Activated T-helper 1 cell treated with anti-CD3 and anti-CD28 coated beads, Interleukin-12 subunit alpha, Interleukin-12 subunit beta, Interleukin-2, Interleukin-4 antibody, amounts not matched to agents 30 ng/mL and 10 ng/mL and 1 ng/mL, durations not matched to agents 14 hours and 24 hours and 36 hours (primary cell): ENCODE measurements at regions not wholly inside any gene's neighbourhood (a gene's known extent, or its start where the extent isn't known, plus 50 kb on each side); places are given as distances from the start of the nearest gene placed in this dataset.
A peak's percentile ranks its signal among the peaks of the same experiment; 100 is the strongest.

Source experiments
- DNase-seq: peaks from one replicate; pipeline ENCODE4 v3.0.0; 2021; ENCODE audit warnings: low spot score
- H3K27ac Mint-ChIP-seq: one replicate; pipeline ENCODE4 v1.8.0; 2021; ENCODE audit warnings: mild to moderate bottlenecking, mixed read lengths
- H3K27me3 Mint-ChIP-seq: one replicate; pipeline ENCODE4 v1.8.0; 2022; ENCODE audit warnings: mild to moderate bottlenecking, moderate library complexity, mixed read lengths; ENCODE audit not compliant: insufficient read depth
- H3K36me3 Mint-ChIP-seq: one replicate; pipeline ENCODE4 v1.8.0; 2021; ENCODE audit warnings: low read depth, mixed read lengths
- H3K4me1 Mint-ChIP-seq: one replicate; pipeline ENCODE4 v1.8.0; 2021; ENCODE audit warnings: low read depth, mixed read lengths
- H3K4me3 Mint-ChIP-seq: one replicate; pipeline ENCODE4 v1.8.0; 2021; ENCODE audit warnings: mild to moderate bottlenecking, moderate library complexity, mixed read lengths
- H3K9me3 Mint-ChIP-seq: one replicate; pipeline ENCODE4 v1.8.0; 2021; ENCODE audit warnings: mixed read lengths
- intact Hi-C: fragments of 100-400 bp; cut with micrococcal nuclease; formaldehyde crosslinking; loops from one replicate; pipeline ENCODE4 v1.15.1; 2024

GRCh38 chr4:180059216-180059881 lies 2183.9 kb upstream of the TENM3 start:
- intact Hi-C loops = no loop called here
- DNase-seq = no peak
- peak overlapping the region; percentile 59 for H3K4me3 Mint-ChIP-seq

GRCh38 chr4:180060159-180060889 lies 2182.9 kb upstream of the TENM3 start:
- H3K36me3 Mint-ChIP-seq = peaks cover 2% of the 10 kb centered on the region
- intact Hi-C loops = no loop called here
- no peaks in the 10 kb centered on the region for H3K4me1 Mint-ChIP-seq
- H3K4me3 Mint-ChIP-seq = no peak overlapping the region
- peaks cover 43% of the 10 kb centered on the region for H3K27me3 Mint-ChIP-seq
- no peak overlapping the region for H3K27ac Mint-ChIP-seq
- no peaks in the 10 kb centered on the region for H3K9me3 Mint-ChIP-seq
- no peak for DNase-seq

More at GRCh38 chr4:180059216-180059881, 2183.9 kb upstream of the TENM3 start:
- no peaks in the 10 kb centered on the region for H3K9me3 Mint-ChIP-seq
- peaks cover 49% of the 10 kb centered on the region for H3K27me3 Mint-ChIP-seq
- H3K27ac Mint-ChIP-seq = peak overlapping the region; percentile 23
- peaks cover 2% of the 10 kb centered on the region for H3K36me3 Mint-ChIP-seq
- H3K4me1 Mint-ChIP-seq = no peaks in the 10 kb centered on the region

DNA sequence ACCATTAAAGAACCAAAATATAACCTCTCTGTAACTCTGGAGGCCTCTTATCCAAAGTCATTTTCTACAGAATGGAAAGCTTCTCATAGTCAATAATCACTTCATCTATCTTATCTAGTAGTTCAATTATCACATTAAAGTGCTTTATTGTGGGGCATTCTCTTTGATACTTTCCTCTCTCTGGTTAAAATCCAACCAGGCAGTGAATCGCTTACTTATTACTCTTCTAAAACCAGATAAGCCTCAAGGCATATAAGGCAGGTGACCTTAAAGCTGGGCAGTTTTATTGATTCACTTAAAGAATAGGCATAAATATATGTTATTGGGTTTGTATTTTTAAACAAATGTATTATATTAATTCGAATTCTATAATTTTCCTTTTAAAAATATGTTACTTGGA lies 2162.1 kb upstream of the TENM3 start:
- intact Hi-C loops = no loop called here
- Mint-ChIP-seq H3K27ac (no peak overlapping the region), H3K36me3 (no peaks in the 10 kb centered on the region), H3K27me3 (no peaks in the 10 kb centered on the region), H3K9me3 (no peaks in the 10 kb centered on the region), H3K4me1 (no peaks in the 10 kb centered on the region), H3K4me3 (no peak overlapping the region)
- DNase-seq = no peak

DNA sequence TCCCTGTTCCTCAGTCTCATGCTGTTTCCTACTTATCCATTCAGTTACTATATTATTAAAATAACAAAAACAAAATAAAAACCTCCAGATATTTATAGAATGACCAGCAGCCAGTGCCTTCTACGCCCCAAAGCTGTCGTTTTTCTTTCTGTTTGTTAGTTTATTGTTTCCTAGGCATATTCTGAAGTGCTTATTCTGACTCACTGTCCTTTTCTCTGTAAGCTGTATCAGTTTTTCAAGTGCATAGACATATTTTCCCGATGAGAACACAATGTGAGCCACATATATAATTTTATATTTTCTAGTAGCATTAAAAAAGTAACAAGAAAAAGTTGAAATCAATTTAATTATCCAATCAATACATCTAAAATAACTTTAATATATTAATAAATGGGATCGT lies 2158.6 kb upstream of the TENM3 start:
- Mint-ChIP-seq H3K4me3 (no peak overlapping the region), H3K36me3 (no peaks in the 10 kb centered on the region), H3K9me3 (no peaks in the 10 kb centered on the region), H3K27me3 (no peaks in the 10 kb centered on the region), H3K4me1 (no peaks in the 10 kb centered on the region), H3K27ac (no peak overlapping the region)
- no peak for DNase-seq
- intact Hi-C loops = no loop called here

- intact Hi-C loops = no loop called here
- Mint-ChIP-seq H3K27me3 (no peaks in the 10 kb centered on the region), H3K4me1 (no peaks in the 10 kb centered on the region), H3K27ac (no peak overlapping the region), H3K9me3 (no peaks in the 10 kb centered on the region), H3K4me3 (no peak overlapping the region), H3K36me3 (no peaks in the 10 kb centered on the region)
- no peak for DNase-seq
Measured at GRCh38 chr4:180086480-180087190, 2156.6 kb upstream of the TENM3 start.

DNA sequence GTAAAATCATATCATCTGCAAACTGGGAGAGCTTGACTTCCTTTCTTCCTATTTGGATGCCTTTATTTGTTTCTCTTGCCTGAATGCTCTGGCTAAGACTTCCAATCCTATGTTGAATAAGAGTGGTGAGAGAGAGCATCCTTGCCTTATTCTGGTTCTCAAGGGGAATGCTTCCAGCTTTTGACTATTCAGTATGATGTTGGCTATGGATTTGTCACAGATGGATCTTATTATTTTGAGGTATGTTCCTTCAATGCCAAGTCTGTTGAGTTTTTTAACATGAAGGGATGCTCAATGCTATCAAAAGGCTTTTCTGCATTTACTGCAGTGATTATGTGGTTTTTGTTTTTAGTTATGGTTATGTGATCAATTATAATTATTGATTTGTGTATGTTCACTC lies 2144.6 kb upstream of the TENM3 start:
- DNase-seq = no peak
- Mint-ChIP-seq H3K4me3 (no peak overlapping the region), H3K27me3 (no peaks in the 10 kb centered on the region), H3K9me3 (no peaks in the 10 kb centered on the region), H3K4me1 (no peaks in the 10 kb centered on the region), H3K36me3 (no peaks in the 10 kb centered on the region), H3K27ac (no peak overlapping the region)
- intact Hi-C loops = no loop called here

DNA sequence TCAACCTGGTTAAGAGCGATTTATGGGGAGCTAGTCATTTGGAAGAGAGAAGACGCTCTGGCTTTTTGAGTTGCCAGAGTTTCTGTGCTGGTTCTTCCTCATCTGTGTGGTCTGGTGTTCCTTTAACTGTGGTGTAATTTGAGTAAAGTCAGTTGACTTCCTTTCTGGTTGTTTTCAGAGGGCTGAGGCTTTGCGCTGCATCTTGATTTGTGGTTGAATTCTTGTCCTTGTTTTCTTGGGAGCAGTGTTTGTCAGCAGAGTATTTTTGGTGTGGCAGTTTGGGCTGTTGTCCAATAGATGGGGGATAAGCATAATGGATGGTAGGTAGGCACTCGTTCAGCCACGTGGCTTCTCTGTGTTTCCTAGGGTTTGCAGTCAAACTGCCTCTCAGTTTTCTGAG lies 2143.2 kb upstream of the TENM3 start:
- H3K27ac Mint-ChIP-seq = no peak overlapping the region
- no peaks in the 10 kb centered on the region for H3K27me3 Mint-ChIP-seq
- no peaks in the 10 kb centered on the region for H3K4me1 Mint-ChIP-seq
- no peak for DNase-seq
- H3K9me3 Mint-ChIP-seq = no peaks in the 10 kb centered on the region
- no peaks in the 10 kb centered on the region for H3K36me3 Mint-ChIP-seq
- H3K4me3 Mint-ChIP-seq = no peak overlapping the region
- intact Hi-C loops = no loop called here

DNA sequence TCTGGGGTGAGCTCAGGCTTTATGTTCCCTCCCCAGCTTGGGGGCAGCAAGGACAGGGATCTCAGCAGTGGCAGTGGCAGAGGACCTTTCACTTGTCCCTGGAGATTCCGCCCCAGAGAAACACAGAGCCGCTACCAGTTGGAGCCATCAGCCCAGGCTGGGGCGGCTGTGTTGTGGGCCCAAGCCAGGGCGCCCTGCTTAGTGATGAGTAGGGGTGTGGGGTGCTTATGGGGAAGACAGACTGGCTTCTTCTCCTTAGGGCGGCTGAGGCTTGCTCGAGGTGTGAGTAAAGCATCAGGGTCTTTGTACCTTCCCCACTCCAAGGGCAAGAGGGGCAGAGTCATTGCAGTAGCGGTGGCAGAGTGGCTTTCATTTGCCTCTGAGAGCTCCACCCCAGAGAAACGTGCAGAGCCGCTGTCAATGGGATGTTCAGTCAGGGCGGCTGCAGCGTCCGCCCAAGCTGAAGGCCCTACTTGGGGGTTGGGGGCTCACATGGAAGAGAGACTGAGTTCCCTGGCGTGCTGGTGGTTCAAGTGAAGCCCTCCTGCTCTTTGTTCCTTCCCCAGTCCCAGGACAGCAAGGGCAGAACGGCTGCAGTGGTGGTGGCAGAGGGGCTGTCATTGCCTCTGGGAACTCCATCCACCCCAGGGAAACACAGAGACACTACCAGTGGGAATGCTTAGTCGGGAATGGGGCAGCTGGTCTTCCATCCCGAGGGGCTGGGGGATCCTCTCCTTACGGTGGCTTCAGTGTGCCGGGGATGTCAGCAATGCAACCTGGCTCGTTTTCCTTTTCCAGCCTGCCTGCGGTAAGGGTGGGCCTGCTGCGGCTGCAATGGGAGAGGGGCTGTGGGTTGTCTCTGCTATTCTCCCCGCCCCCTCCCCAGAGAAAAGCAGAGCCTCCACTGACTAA lies 2142.5 kb upstream of the TENM3 start:
- Mint-ChIP-seq H3K9me3 (no peaks in the 10 kb centered on the region), H3K27ac (no peak overlapping the region), H3K36me3 (no peaks in the 10 kb centered on the region), H3K4me1 (no peaks in the 10 kb centered on the region), H3K27me3 (no peaks in the 10 kb centered on the region), H3K4me3 (no peak overlapping the region)
- no peak for DNase-seq
- intact Hi-C loops = no loop called here

GRCh38 chr4:180101348-180102083 lies 2141.7 kb upstream of the TENM3 start:
- Mint-ChIP-seq H3K9me3 (no peaks in the 10 kb centered on the region), H3K27ac (no peak overlapping the region), H3K4me1 (no peaks in the 10 kb centered on the region), H3K36me3 (no peaks in the 10 kb centered on the region), H3K27me3 (no peaks in the 10 kb centered on the region), H3K4me3 (no peak overlapping the region)
- intact Hi-C loops = no loop called here
- no peak for DNase-seq

DNA sequence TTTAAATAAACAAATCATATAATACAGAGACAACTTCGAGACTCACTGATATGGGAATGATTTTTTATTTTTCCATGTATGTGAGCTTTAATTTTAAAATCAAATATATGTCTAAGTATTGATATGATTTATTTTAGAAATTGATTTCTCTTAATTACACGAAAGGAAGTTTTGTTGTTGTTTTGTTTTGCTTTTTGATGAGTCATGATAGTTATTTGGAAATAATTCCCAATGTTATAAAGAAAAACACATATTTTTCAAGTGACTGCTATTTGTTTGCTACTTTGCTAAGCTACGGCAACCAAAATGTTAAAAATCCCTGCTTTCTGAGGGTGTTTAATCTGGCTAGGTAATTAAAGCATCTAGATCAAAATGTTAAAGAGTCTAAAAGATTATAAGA lies 2139.4 kb upstream of the TENM3 start:
- no peak overlapping the region for H3K27ac Mint-ChIP-seq
- H3K27me3 Mint-ChIP-seq = no peaks in the 10 kb centered on the region
- intact Hi-C loops = no loop called here
- H3K4me3 Mint-ChIP-seq = no peak overlapping the region
- no peaks in the 10 kb centered on the region for H3K9me3 Mint-ChIP-seq
- H3K36me3 Mint-ChIP-seq = no peaks in the 10 kb centered on the region
- no peak for DNase-seq
- no peaks in the 10 kb centered on the region for H3K4me1 Mint-ChIP-seq

DNA sequence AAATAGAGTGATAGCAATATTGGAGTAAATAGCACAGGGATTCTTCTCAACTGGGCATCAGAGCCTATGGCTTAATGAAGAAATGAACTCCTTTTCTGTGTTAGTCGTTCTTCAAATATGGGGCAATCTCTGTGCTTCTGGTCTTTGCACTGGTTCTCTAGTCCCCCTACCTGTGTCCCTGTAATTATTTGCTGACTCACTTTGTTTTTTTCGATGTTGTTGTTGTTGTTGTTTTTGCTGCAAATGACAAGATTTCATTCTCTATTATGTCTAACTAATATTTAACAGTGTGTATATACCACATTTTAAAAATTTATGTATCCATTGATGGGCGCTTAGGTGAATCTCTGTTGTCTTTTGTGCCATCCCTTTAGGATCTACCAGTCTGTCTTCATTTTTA lies 2137.8 kb upstream of the TENM3 start:
- Mint-ChIP-seq H3K4me1 (no peaks in the 10 kb centered on the region), H3K4me3 (no peak overlapping the region), H3K27me3 (no peaks in the 10 kb centered on the region), H3K27ac (no peak overlapping the region), H3K9me3 (no peaks in the 10 kb centered on the region), H3K36me3 (no peaks in the 10 kb centered on the region)
- intact Hi-C loops = no loop called here
- DNase-seq = no peak

DNA sequence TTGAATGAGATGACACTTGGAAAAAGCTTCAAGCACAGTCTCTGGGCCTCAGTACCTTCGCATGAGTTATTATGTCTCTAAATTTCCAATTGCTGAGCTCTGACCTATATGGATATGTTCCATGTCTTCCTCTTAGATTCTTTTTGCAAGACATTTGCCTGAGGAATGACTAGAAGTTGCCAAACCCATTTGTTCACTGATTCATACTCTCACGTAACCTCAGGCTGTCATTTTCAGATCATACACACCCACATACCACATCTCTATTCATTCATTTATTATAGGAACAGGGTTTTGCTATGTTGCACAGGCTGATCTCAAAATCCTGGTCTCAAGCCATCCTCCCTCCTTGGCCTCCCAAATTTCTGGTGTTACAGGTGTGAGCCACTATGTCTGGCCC lies 2137.1 kb upstream of the TENM3 start:
- no peaks in the 10 kb centered on the region for H3K27me3 Mint-ChIP-seq
- no peaks in the 10 kb centered on the region for H3K4me1 Mint-ChIP-seq
- no peaks in the 10 kb centered on the region for H3K9me3 Mint-ChIP-seq
- no peak overlapping the region for H3K4me3 Mint-ChIP-seq
- intact Hi-C loops = no loop called here
- no peaks in the 10 kb centered on the region for H3K36me3 Mint-ChIP-seq
- H3K27ac Mint-ChIP-seq = no peak overlapping the region
- no peak for DNase-seq
